Activated effector memory CD4-positive, alpha-beta T cell treated with anti-CD3 and anti-CD28 coated beads, Interleukin-2, amount 50 U/mL, for 16 hours (primary cell): ENCODE measurements at regions not wholly inside any gene's neighbourhood (a gene's known extent, or its start where the extent isn't known, plus 50 kb on each side); places are given as distances from the start of the nearest gene placed in this dataset.

ENCODE experiments used
- DNase-seq: peaks from one replicate; pipeline ENCODE4 v3.0.0-alpha.2; 2020

GRCh38 chr7:148472406-148472805 lies 118.2 kb upstream of the C7orf33 start:
- no peak for DNase-seq

DNA sequence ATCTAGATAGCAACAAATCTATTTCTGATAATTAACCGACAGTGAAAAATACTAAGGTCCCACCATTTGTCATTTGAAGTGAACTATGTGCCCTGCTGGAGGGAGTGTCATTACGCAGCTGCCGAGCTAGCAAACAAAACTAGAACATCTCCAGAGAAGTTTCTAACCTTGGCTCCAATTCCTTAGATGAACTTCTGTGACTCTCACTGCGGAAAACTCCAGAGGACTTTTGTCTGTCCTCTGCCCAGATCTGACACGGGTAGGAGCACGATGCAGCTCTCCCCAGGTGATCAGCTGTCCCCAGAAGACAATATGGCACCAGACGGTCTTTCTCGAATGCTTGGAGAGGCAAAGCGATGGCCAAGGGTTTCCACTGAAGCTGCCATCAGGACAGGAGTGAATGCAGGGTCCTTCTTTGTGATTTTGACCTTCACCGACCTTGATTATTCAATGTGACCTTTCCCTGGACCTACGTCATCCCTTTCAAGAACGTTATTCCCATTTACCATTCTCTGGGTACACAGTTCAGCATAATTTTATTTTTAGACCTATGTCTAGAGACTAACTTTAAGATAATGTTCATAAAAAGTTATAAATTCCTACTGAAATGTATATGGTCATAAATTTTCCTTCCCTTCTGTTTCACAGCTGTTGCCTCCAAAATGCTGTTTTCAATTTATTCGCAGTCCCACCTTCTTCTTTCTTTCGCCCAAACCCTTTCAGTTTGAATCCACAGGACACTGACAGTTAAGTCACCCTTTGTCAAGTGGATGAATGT lies 116.7 kb upstream of the C7orf33 start:
- DNase-seq: no peak

DNA sequence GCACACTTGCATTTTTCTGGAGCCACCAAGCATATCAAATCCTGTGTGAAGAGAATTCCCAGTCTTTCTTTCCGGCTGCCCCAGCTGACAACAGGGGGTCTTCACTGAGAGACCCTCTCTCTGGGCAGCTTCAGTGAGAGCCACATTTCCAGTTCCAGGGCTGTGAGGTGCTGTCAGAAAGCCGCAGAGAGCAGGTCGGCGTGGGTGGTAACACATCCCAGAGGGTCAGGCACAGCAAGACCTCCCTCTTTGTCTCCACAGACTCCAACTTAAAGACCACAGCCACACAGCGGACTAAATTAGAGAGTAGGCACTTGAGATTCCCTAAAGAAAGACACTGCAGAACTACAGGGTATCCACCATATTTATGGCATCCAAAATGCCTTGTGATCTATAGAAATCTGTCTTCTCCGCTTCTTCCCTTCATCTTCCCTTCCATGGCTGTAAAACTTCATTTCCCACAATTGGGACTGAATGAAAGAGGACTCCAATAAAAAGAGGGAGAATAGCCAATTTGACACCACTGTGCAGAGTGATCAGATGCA lies 116.0 kb upstream of the C7orf33 start:
- DNase-seq: no peak

GRCh38 chr7:148478551-148478950 lies 112.0 kb upstream of the C7orf33 start:
- DNase-seq: no peak

- DNase-seq: no peak
These were observed 110.0 kb upstream of the C7orf33 start for GRCh38 chr7:148480479-148481146.

DNA sequence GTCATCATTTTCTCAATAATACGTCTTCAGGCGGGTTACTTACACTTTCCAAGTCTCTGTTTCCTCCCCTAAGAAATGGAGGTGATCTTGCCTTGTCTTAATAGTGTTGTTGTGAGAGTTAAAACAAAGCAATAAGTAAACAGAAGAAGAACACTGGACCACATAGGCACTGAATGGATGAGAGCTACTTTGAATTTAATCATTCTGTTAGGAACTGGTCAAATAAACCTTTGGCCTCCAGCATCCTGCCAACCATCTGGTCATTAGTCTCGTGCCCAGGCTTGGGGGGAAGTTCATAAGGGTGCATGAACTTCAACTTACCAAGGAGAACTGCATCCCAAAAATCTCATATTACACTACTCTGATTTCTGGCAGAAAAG lies 109.4 kb upstream of the C7orf33 start:
- no peak for DNase-seq

GRCh38 chr7:148481971-148482626 lies 108.5 kb upstream of the C7orf33 start:
- DNase-seq: no peak

DNA sequence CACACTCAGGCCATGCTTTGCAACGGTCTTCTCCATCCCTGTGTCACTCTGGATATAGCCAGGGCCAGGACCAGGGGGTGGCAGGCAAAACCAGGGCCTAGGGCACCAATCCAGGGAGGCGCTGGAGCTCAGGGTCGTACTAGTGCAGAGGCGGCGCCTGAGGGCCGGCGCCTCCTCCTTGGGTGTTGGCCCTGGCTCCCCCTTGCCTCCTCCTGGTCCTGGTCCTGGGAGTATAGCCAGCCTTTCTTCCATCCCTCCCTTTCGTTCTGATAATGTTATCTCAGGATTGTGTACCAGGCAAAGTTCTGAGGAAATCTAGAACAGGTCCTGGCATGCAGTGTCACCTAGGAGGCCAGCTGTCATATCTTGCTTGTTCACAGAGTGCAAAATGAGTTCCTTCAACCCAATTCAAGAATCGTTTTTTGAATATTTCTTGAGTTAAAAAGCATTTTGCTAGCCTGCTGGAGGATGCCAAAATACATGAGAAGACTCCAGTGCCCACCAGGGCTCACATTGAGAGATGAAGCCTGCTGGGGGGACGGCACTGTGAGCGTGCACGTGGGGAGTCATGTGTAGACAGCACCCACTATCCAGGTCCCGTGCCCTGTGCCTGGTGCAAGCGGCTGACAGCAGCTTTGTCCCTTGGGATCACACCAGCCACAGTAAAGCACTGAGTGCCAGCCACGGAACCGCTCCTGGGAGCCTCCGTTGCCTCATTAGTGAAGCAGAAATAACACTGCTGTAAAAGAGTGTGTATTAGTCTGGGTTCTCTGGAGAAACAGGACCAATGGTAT lies 106.9 kb upstream of the C7orf33 start:
- no peak for DNase-seq

GRCh38 chr7:148484486-148484885 lies 106.1 kb upstream of the C7orf33 start:
- no peak for DNase-seq

DNA sequence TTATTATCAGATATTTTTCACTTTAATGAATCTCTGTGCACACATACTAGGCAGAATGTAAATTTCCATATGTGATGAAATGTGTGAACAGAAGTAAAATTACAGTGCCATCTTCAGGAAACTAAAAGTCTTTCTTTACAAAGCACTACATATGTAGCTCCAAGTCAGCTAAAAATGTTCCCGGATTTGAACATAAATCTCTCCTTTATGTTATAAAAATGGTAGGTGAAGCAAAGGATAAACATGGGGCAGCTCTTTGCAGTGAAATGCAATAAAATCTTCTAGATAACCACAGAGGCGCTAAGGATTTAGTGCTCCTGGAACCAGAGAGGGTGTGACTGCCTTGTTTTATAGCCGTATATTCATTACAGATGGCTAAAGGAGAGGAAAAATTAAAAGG lies 104.9 kb upstream of the C7orf33 start:
- DNase-seq: no peak

- no peak for DNase-seq
These were observed 103.6 kb upstream of the C7orf33 start for GRCh38 chr7:148486937-148487336.

GRCh38 chr7:148487912-148488311 lies 102.7 kb upstream of the C7orf33 start:
- DNase-seq: no peak

- no peak for DNase-seq
These were observed 100.9 kb upstream of the C7orf33 start for GRCh38 chr7:148489678-148490077.

- DNase-seq: no peak
These were observed 98.3 kb upstream of the C7orf33 start for GRCh38 chr7:148492157-148492860.

GRCh38 chr7:148495605-148496004 lies 95.0 kb upstream of the C7orf33 start:
- no peak for DNase-seq

DNA sequence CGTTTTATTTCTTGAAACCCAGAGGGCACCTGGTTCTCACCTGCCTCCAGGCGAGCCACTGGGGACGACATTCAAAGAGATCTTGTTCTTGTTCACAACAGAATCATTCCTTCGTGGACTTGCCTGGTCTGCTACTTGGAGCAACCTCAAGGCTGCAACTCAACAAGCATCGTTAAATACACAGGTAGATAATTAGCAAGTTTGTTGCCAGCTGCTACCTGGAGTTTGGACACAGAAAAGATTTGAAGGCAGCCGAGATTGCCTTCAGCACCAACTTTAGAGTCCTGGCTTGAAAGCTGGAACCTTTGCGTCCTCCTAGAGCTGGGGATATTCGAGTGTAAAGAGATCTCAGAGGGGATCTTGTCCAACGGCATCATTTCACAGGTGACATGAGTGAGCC lies 89.6 kb upstream of the C7orf33 start:
- no peak for DNase-seq

DNA sequence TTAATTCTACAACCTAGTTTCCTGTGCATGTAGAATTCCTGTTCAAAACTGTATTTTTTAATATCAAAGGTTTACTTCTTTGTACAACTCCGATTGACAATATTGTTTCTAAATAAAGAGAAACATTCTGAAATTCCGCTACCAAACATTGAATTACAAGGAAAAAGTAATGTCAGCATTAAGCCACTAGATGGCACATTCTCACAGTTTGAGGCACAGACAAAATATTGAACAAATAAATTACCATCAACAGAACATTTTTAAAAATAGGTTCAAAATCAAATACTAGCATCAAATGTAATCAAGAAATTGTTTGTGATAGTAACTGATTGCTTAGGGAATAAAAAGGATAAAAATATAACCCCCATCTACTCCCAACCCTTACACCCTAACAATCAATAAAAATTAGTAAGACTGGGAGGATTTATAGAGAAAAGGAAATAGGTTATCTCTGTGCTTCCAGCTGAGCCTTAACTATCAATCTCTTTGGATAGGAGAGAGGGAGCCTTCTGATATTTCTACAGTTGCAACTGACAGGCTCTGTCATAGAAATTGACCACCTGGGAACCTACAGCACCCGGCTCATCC lies 86.6 kb upstream of the C7orf33 start:
- DNase-seq: no peak

- no peak for DNase-seq
These were observed 84.8 kb upstream of the C7orf33 start for GRCh38 chr7:148505645-148506375.

- DNase-seq: peak; percentile 64
These were observed 83.4 kb upstream of the C7orf33 start for GRCh38 chr7:148507064-148507573.

DNA sequence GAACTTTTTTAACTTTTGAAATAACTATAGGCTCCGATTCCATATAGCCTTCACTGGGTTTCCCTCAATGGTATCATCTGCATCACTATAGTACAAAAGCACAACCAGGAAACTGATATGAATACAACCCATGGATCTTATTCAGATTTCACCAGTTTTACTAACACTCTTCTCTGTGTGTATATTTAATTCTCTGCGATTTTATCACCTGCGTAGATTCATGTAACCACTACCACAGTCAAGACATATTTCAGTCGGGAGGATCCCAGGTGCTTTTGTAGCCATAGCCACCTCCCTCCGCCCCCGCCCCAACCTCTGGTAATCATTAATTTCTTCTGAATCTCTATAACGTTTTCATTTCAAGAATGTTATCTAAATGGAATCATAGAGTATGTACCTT lies 82.8 kb upstream of the C7orf33 start:
- DNase-seq: no peak

DNA sequence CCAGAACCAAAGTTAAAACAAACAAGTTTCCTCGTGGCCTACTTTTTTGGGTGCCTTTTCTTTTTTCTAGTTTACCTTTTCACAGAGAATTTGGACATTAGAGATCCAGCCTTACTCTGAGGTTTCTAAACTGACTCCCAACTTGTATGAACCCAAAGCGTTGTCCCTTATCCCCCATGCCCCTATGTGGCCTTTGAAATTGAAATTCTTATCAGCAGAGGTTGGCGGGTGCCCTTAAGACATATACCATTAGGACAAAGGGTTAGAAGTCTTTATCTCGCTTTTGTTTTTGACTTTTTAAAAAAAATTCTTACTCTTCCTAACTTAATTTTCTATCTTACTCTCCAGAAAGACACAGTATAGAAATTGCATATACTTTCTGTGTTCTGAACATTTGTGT lies 76.3 kb upstream of the C7orf33 start:
- DNase-seq: no peak
